RWPE2 (cell line): ENCODE measurements at regions not wholly inside any gene's neighbourhood (a gene's known extent, or its start where the extent isn't known, plus 50 kb on each side); places are given as distances from the start of the nearest gene placed in this dataset.

Experiments used
- ATAC-seq: fragments of 200-7000 bp; cut with Tn5 transposase; 3 replicates; pipeline ENCODE4 v1.9.1; 2021; ENCODE audit warnings: low read depth
- DNase-seq: peaks from one replicate; pipeline ENCODE4 v3.0.0-alpha.2; 2020; ENCODE audit warnings: low spot score
- H3K27ac ChIP-seq: fragments of 450-650 bp; 2 replicates; pipeline ENCODE4 v1.5.1; 2017; ENCODE audit warnings: mild to moderate bottlenecking; ENCODE audit not compliant: poor library complexity, severe bottlenecking
- H3K27me3 ChIP-seq: fragments of 250-450 bp; sonication (Bioruptor Pico); 2 replicates; pipeline ENCODE4 v1.5.1; 2021; ENCODE audit warnings: mild to moderate bottlenecking, moderate library complexity; ENCODE audit not compliant: insufficient read depth, poor library complexity, severe bottlenecking
- H3K36me3 ChIP-seq: fragments of 250-450 bp; sonication (Bioruptor Pico); 2 replicates; pipeline ENCODE4 v1.5.1; 2020; ENCODE audit warnings: low read depth, mild to moderate bottlenecking, moderate library complexity
- H3K4me1 ChIP-seq: fragments of 250-450 bp; sonication (Bioruptor Pico); 2 replicates; pipeline ENCODE4 v1.5.1; 2021; ENCODE audit warnings: mild to moderate bottlenecking, moderate library complexity; ENCODE audit not compliant: insufficient read depth, poor library complexity, severe bottlenecking
- H3K4me3 ChIP-seq: fragments of 250-450 bp; sonication (Bioruptor Pico); 2 replicates; pipeline ENCODE4 v1.5.1; 2021; ENCODE audit warnings: mild to moderate bottlenecking, moderate library complexity; ENCODE audit not compliant: severe bottlenecking
- H3K9me3 ChIP-seq: fragments of 250-450 bp; sonication (Bioruptor Pico); 2 replicates; pipeline ENCODE4 v1.5.1; 2021; ENCODE audit warnings: mild to moderate bottlenecking, moderate library complexity; ENCODE audit not compliant: severe bottlenecking
- CTCF ChIP-seq: fragments of 450-650 bp; IDR thresholded peaks from one replicate; pipeline ENCODE4 v1.5.1; 2017; ENCODE audit warnings: mild to moderate bottlenecking, moderate library complexity; ENCODE audit not compliant: poor library complexity, severe bottlenecking

GRCh38 chr7:68288144-68288593, 1291.5 kb downstream of the TYW1 start:
- Histone ChIP-seq H3K27me3 (no peaks in the 10 kb centered on the region), H3K27ac (no peak overlapping the region), H3K4me3 (no peak overlapping the region), H3K36me3 (no peaks in the 10 kb centered on the region), H3K9me3 (peaks cover 3% of the 10 kb centered on the region), H3K4me1 (no peaks in the 10 kb centered on the region)
- ATAC-seq: no peak
- no peak for DNase-seq
- TF ChIP-seq CTCF: no peak

- no peaks in the 10 kb centered on the region for H3K4me1 ChIP-seq
- no peak for DNase-seq
- no peak for ATAC-seq
- no peak for TF ChIP-seq CTCF
- no peaks in the 10 kb centered on the region for H3K36me3 ChIP-seq
- no peak overlapping the region for H3K4me3 ChIP-seq
- H3K27me3 ChIP-seq: no peaks in the 10 kb centered on the region
- peaks cover 3% of the 10 kb centered on the region for H3K9me3 ChIP-seq
- H3K27ac ChIP-seq: no peak overlapping the region
Measured at GRCh38 chr7:68291710-68292109, 1295.1 kb downstream of the TYW1 start.

GRCh38 chr7:68295386-68295785, 1298.8 kb downstream of the TYW1 start:
- DNase-seq (no peak), ATAC-seq (no peak)
- Histone ChIP-seq H3K4me3 (no peak overlapping the region), H3K27ac (no peak overlapping the region), H3K27me3 (no peaks in the 10 kb centered on the region), H3K36me3 (no peaks in the 10 kb centered on the region), H3K9me3 (no peaks in the 10 kb centered on the region), H3K4me1 (no peaks in the 10 kb centered on the region)
- TF ChIP-seq CTCF: no peak

GRCh38 chr7:68304536-68304935, 1293.7 kb upstream of the AUTS2 start:
- no peaks in the 10 kb centered on the region for H3K27me3 ChIP-seq
- H3K4me1 ChIP-seq: no peaks in the 10 kb centered on the region
- H3K4me3 ChIP-seq: no peak overlapping the region
- ATAC-seq (no peak), DNase-seq (no peak)
- no peaks in the 10 kb centered on the region for H3K36me3 ChIP-seq
- no peak for TF ChIP-seq CTCF
- H3K27ac ChIP-seq: no peak overlapping the region
- no peaks in the 10 kb centered on the region for H3K9me3 ChIP-seq

- DNase-seq: no peak
- H3K4me3 ChIP-seq: no peak overlapping the region
Measured at GRCh38 chr7:68306692-68307107, 1291.6 kb upstream of the AUTS2 start.

More at GRCh38 chr7:68306692-68307107, 1291.6 kb upstream of the AUTS2 start:
- no peak for ATAC-seq
- H3K27me3 ChIP-seq: no peaks in the 10 kb centered on the region
- H3K36me3 ChIP-seq: no peaks in the 10 kb centered on the region
- no peak for TF ChIP-seq CTCF
- no peaks in the 10 kb centered on the region for H3K9me3 ChIP-seq
- H3K27ac ChIP-seq: no peak overlapping the region
- H3K4me1 ChIP-seq: no peaks in the 10 kb centered on the region
